CD1c-positive myeloid dendritic cell (primary cell): ENCODE measurements at regions not wholly inside any gene's neighbourhood (a gene's known extent, or its start where the extent isn't known, plus 50 kb on each side); places are given as distances from the start of the nearest gene placed in this dataset.

Experiments
- DNase-seq: peaks from one replicate; pipeline ENCODE4 v3.0.0-alpha.2; 2016; ENCODE audit errors: extremely low spot score

DNA sequence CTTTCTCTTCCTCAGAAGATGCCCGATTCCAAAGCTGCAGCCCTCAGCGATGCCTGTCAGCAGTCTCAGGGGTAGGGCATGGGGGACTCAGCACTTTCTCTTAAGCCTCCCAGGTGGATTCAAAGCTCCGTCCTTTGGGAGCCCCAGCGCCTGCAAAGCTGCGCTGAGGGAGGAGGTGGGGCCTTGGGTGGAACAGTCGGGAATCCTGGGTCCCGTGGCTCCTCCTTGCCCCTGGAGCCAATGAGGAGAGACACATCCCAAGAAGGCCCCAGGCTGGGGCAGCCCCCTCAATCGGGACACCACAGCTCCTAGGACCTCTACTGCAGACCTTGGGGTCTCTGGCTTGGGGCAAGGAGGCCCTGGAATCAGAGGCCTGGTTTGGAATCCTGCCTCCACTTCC lies 227.5 kb upstream of the IGF1R start:
- no peak for DNase-seq

DNA sequence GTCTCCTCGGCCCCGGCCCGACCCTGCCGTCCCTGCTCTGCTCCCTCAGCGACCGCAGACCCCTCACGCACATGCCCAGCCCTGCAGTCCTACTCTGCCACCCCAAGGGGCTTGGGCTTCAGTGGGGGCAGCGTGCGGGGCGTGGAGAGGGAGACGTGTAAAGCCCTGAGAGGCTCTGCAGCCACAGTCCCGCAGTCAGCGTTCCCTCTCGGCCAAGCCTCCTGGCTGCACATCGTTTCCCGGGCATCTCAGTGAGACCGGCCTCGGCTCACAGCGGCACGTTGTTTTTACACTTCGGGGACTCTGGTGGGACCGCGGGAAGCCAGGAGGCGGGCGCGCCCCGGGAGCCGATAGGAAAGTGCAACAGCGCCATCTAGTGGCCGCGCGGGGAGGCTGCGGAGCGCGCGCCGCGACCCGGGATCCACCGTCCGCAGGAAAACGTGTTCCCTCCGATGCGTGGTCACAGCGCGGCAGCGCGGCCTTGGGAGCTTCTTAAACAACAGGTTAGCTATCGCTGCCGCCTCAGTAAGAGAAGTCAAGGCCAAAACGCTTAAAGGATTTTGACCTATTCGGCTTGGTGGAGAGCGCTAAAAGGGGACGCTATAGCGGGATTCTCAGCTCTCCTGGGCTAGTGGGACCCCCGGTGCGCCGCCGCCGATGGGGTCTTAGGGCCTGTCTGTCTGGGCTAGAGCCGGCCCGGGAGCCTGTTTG lies 226.8 kb upstream of the IGF1R start:
- DNase-seq = peak; percentile 61

DNA sequence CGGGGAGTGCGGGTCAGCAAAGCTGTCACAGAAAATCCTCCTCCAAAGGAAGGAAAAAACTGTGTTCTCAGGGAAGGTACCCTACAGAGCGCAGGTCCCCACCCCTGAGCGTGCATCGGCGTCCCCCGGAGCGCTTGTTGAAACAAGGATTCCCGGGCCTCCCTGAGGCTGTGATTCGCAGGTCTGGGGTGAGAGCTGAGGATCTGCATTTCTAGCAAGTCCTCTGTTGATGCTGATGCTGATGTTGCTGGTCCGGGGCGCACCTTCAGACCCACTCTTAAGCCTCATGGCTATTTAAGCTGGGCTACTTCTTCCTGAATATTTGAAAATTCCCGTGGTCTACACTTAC lies 226.2 kb upstream of the IGF1R start:
- no peak for DNase-seq

DNA sequence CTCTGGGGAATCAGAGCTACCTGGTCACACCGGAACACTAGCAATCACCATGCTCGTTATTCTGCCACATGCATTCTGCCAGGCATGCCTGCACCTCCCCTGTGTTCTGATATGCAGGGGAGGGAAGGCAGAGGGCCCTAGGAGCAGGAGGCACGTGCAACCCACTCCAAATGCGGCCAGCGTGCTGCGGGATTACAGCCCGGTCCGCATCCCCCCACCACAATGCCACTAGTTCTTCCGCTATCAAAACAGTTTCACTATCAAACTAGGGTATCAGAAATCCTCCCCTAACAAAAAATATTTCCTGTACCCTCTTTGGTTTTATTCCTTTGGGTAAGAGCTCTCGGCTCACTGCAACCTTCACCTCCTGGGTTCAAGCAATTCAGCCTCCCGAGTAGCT lies 223.2 kb upstream of the IGF1R start:
- DNase-seq = no peak

DNA sequence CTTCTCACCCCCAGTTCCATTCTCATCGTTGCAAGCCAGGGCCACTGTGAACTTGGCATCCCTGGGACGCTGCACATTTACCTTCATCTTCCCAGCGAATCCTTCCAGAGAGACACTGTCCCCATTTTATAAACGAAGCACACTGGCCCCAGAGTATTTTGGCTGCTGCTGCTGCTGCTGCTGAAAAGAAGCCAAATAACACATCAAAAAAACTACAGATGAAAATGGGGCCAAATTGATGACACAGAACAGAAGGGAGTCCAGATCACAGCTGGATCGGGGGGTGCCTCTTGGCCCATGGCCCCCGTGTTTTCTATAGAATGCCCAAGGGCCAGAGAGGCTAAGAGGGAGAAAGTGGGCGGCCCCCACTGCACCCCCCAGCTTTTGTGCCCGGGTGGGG lies 221.0 kb upstream of the IGF1R start:
- no peak for DNase-seq

DNA sequence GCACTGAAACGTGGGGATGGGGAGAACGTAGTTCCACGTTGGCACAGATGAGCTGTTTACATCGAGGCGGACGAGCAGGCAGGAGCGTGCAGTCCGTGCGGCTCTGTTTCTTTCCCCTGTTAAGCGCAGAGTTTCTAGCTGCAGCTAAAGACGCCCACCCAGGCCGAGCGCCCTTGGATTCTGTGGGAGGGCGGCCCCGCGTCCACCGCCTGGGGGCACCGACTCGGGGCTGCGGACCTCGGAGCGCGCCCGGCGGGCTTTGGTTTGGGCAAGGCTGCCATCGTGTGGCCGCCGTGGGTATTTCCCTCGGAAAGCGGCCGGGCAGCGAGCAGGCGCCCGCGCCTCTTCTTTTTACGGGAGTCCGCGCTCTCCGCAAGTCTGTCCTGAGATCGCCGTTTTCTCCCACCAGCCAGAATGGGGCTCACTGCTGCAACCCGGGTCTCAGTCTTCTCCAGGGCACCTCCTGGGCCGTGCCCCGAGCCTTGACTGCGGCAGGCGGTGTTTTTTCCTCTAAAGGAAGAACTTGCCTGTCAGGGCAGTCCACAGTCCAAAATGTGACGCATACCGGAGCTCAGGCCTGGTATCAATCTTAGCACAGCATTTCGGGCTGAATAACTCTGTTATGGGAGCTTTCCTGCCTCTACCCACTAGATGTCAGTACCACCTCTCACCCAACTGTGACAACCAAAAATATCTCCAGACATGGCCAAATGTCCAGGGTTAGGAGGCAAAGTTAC lies 219.9 kb upstream of the IGF1R start:
- DNase-seq = peak; percentile 58

DNA sequence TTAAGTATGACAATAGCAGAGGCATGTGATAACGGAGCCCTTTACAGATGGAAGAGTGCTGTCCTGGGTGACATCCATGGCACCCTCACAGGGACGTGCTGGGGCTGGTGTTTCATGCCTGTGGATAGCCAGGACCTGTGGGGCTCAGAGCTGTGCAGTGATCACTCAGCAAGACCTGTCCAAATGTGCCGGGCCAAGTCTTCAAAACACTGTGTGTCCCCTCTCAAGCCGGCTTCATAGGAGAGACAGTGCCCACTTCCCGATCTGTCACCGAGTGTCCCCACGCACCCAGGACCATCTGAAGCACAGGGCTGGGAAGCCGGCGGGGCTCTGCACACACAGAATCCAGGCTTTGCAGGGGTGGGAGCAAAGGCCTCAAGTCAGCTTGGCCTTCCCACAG lies 217.2 kb upstream of the IGF1R start:
- no peak for DNase-seq

DNA sequence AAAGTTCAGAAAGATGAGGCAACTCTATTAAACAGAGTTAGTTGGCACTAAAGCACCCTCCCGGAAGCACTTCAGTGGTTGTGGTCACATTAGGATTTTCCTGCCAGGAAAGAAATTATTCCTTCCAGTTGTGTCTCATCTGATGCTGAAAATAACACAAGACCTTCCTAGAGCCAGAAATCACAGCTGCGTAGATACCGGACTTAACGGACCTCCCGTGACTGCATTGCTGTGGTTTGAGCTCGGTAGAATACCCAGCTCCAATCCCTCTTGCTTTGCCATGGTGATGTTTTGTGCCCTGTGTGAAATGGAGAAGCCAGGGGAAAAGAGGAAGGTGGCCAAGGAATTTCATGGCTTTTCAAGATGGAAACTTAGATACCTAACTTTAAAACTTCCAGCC lies 215.0 kb upstream of the IGF1R start:
- no peak for DNase-seq

DNA sequence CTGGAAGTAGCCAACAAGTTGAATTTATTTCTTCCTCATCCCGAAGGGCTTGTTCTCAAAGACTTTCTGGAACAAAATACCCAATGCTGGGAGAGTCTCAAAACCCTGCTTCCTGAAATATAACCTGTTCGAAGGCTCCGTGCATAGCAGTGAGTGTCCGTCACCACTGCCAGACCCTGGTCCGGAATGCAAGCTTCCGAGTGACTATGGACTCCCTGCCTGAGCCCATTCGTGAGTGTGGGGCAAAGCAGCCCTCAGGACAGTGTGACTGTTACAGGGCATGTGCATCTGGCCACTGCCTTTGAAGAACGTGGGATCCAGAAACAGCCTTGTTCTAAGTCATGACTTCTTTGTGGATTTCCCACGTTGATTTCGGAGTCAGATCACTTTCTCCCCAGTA lies 214.5 kb upstream of the IGF1R start:
- no peak for DNase-seq

DNA sequence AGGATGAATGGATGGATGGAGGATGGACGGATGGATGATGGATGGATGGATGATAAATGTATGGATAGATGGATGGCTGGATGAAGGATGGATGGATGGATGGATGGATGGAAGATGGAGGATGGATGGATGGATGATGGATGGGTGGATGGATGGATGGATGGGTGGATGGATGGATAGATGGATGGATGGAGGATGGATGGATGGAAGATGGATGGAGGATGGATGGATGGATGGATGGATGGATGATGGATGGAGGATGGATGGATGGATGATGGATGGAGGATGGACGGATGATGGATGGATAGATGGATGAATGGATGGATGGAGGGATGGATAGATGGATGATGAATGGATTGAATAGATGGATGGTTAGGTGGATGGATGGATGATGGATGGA lies 210.6 kb upstream of the IGF1R start:
- DNase-seq = no peak

DNA sequence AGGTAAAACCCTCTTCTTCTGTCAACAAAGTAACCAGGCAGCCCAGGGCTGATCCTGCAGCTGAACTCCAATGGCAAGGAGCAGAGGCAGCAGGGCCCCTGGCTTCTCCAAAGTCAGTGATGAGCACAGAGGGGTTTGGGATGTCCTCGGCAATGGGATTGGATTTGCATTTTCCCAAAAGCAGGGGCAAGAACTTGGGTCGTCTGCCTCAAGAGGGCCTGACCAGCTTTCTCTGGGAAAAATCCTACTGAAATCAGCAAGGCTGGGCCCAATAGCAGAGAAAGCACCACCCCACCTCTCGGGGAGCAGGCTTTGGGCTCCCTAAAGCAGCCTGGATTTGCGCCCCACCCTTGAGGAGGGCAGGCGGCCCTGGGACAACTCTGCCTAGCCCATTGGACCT lies 210.0 kb upstream of the IGF1R start:
- DNase-seq = no peak

DNA sequence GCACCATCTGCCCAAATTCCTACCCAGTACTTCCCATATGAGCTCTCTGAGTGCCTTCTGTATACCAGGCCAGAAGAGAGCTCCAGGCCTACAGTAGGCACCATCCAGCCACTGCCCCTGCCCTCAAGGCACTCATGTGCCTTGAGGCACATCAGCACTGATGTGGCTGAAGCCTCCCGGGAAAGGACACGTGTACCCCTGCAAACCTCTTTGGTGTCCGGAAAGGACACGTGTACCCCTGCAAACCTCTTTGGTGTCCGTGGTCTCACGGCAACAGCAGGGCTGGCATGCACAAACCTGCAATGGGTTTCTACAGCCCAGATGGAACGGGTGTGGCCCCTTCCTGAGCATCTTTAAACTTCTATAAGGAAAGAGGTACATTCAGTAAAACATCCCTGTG lies 209.4 kb upstream of the IGF1R start:
- no peak for DNase-seq

DNA sequence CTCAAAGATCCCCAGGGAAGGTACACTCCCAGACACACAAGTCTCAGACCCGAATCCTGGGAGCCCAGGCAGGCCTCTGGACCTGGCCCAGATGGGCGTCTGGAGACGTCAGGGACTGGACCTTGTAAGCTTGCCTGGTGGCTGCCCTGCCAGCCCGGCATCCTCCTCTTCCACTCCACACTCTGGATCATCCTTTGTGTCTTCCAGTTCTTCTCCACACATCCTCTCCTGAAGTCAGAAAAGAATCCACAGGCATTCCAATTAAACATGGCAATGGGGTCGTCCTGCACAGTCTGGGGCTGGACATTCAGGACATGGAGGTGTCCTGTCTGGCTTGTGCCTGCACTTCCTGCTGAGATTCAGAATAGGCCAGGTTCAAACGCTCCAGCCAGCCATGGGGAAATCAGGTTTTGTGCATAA lies 208.8 kb upstream of the IGF1R start:
- no peak for DNase-seq

DNA sequence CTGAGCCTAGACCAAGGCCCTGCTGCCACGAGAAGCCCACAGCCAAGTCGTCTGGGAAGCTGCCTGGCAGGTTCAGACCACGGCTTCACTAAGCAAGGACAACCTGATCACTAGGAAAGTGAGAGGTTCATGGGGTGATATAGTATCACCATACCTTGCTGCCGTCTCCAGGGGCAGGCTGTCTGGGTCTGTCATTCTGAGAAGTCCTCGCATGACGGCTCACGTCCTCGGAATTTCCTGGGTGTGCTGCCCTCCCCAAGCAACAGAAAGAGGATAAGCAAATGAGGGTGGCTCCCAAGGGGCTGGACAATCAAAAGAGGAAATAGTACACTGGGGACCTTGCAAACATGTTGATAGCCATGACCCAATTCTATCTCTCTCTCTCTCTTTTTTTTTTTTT lies 207.4 kb upstream of the IGF1R start:
- no peak for DNase-seq

DNA sequence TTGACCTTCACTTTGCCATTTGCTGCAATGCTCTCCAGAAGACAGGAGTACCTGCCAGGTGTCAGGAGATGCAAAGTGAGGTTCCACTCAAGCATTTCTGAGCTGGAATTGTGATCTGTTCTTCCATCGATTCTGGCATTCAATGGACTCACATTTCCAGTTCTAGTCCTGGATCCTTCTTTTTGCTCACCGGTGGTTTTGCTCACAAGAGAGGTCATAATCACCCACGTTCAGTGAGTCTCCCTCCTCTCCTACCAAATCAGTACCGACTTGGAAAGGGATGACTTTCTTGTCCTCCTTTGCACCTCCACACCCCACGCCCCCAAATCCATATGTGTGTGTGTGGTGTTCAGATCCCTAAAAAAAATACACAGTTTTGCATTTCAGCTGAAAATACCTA lies 206.7 kb upstream of the IGF1R start:
- DNase-seq = no peak

DNA sequence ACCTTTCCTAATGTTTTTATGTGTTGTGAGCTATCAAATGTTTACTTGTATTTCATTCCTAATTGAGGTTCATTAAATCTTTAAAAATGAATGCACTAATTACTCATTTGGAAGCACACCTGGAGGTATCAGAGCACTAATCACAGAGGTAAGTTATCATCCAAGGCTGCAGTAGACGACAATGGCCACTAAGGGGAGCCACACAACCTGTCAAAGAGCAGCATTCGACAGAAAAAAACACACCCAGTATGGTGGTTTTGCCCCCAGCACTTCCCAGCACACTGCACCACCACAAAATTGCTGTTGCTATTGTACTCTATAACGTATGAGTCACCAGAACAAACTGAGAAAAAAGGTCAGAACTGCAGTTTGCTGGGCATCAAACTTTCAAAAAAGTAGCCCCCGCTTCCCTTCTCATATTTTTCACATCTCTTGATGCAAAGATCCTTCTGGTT lies 205.9 kb upstream of the IGF1R start:
- peak; percentile 49 for DNase-seq

DNA sequence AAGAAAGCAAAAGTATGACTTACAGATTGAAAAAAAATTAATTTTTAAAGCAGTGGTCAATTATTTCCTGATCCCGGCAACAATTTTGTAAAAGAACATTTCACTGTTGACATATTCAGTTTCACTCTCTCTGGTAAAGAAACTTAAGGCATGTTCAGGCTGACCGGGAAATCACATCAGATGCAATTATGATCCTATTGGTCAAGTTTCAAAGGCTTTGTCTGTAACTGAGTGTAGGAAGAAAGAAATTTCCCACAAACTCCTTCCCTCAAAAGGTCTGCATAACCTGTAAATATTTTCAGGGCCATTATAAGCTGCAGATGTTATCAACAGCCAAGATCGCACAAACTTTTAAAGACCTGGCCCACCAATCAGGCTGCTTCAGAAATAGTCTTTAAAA lies 205.4 kb upstream of the IGF1R start:
- no peak for DNase-seq

DNA sequence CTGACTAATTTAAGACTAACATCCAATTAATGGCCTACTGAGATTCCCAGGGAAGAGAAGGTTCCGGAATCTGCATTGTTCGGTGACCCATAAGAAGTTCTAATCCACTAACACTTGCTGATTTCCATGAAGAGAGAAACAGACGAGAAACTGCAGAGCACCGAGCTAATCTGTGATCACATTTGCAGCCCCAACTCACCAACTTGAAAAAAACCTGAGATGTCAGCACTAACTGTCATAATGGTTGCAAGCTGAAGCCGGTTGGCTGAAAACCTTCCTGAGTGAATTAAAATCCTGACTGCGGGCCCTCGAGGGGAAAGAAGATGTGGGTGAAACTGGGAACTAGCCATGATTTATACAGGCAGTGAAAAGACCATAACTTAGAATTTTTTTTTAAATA lies 204.8 kb upstream of the IGF1R start:
- DNase-seq = no peak

DNA sequence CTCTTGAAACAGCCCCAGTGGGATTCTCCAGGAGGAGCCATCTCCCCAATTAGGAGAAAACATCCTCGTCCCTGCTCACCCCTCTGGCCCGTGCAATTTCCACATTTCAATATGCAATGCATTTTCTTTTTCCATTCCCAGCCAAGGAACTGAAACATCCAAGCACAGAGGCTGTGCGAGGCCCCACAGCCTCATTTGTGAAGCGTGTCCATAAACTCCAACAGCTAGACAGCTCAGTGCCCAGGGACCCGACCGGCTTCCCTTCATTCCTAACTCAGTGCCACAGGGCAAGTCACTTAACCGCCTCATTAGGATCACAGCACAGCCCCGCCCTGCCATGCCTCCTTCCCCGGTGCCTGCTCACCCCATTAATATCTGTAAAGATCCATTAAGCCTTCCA lies 204.2 kb upstream of the IGF1R start:
- DNase-seq = no peak

DNA sequence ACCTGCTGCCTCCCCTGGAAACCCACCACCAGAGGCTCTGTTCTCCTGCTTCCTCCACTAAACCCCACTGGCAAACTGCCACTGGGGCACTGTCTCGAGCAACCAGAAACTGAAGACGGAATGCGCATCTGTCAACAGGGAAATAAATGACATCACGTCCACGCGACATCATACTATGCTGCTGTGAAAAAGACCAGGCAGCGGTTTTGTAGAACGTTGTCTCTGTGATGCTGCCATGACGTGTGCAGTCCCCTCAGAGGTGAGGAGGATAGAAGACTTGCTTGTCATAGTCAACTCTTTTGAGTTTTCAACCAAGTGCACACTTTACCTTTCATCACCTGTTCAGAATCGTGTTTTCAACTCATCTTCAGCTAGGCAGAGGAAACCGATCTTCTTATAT lies 203.0 kb upstream of the IGF1R start:
- DNase-seq = no peak

DNA sequence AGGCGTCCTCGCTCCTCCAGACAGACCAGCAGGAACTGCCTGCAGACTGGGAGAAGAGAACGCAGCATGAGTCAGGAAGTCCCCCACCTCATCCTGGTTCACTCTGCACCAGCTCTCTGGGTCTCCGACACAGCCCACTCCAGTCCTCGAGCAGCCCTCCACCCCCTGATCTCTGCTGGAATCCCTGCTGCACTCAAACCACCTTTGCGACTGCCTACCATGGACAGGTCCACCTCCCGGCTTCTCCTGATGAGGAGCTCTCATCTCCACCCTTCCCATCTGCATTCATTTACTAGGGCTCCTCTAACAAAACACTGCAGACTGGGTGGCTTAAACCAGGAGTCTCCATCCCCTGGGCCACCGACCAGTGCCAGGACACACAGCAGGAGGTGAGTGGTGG lies 202.3 kb upstream of the IGF1R start:
- no peak for DNase-seq

DNA sequence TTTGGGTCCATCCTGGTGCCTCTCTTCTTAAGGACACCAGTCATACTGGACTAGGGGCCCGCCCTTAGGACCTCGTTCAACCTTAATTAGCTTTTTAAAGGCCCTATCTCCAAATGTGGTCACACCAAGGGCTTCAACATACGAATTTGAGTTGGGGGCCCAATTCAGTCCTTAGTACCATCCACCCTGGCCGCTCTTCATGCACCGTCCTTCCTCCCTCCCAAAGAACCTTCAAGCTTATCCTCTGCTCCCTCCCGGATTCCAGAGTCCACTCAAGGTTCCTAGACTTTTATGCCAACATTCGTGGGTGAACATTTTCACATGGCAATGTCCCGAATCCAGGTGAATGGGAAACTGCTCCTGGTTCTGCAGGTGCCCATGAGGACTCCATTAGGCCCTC lies 201.3 kb upstream of the IGF1R start:
- DNase-seq = no peak

DNA sequence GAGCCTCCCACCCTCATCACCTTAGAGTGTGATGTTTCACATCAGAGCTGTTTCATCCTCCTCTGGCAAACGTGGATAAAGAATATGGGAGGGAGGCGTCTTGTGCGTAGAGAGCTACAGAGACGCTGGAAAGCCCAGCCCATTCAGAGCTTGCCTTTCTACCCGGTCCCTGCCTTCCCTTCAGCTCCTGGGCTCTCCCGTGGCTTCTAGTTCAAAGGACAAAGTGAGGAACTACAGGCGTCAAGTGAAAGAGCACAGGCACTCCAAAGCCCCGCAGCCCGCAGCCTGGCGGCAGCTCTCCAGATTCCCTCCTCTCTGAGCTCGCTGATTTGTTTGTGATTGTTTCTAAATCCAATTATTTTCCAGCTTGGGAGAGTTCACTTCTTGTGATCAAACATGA lies 197.1 kb upstream of the IGF1R start:
- no peak for DNase-seq

DNA sequence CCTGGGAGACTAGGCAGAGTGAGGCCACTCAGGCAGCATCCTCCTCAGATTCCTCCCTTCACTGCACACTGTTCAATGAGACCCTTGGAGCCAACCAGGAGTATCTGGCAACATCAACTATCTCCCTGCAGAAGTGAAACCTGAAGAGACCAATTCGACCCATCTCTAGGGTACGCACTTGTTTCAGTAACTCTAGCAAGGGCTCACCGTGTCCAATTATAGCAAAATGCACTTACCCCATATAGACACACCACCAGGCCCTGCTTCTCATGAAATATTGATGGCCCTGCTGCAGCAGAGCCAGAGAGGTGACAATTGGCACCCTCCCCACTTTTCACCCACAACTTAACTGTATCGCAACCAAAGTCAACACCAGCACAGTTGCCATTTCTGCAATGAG lies 196.1 kb upstream of the IGF1R start:
- DNase-seq = no peak
